ENCODE measurements at regions not wholly inside any gene's neighbourhood (a gene's known extent, or its start where the extent isn't known, plus 50 kb on each side); places are given as distances from the start of the nearest gene placed in this dataset.
"Not testable (repeated sequence)": the region's sequence is repeated elsewhere in the genome, so short reads cannot be mapped to it uniquely, and the experiment has no call there.

- not testable (repeated sequence) for DNase-seq (ENCODE audit: low spot score)
Observed at GRCh38 chr16:29108625-29109169, 123.8 kb downstream of the LAT start.

GRCh38 chr16:29107299-29107698 is 122.4 kb downstream of the LAT start:
- DNase-seq (ENCODE audit: low spot score): no peak

GRCh38 chr16:29106259-29106908 is 121.5 kb downstream of the LAT start:
- DNase-seq (ENCODE audit: low spot score): not testable (repeated sequence)

GRCh38 chr16:29104600-29104999 is 119.7 kb downstream of the LAT start:
- not testable (repeated sequence) for DNase-seq (ENCODE audit: low spot score)

GRCh38 chr16:29097965-29098364 is 113.1 kb downstream of the LAT start:
- not testable (repeated sequence) for DNase-seq (ENCODE audit: low spot score)

GRCh38 chr16:29094729-29095624 is 110.1 kb downstream of the LAT start:
- DNase-seq (ENCODE audit: low spot score): not testable (repeated sequence)

- DNase-seq (ENCODE audit: low spot score): not testable (repeated sequence)
Observed at GRCh38 chr16:29094325-29094724, 109.5 kb downstream of the LAT start.

- not testable (repeated sequence) for DNase-seq (ENCODE audit: low spot score)
Observed at GRCh38 chr16:29089679-29090078, 104.8 kb downstream of the LAT start.

GRCh38 chr16:29087673-29088072 is 102.8 kb downstream of the LAT start:
- DNase-seq (ENCODE audit: low spot score): not testable (repeated sequence)

- peak; percentile 39 for DNase-seq (ENCODE audit: low spot score)
Observed at GRCh38 chr16:29081829-29082639, 97.2 kb downstream of the LAT start.

- DNase-seq (ENCODE audit: low spot score): not testable (repeated sequence)
Observed at GRCh38 chr16:29074554-29075402, 89.9 kb downstream of the LAT start.

GRCh38 chr16:29062235-29062634 is 77.4 kb downstream of the LAT start:
- DNase-seq (ENCODE audit: low spot score): not testable (repeated sequence)

GRCh38 chr16:29061467-29061921 is 76.6 kb downstream of the LAT start:
- DNase-seq (ENCODE audit: low spot score): not testable (repeated sequence)

GRCh38 chr16:29060022-29060810 is 75.4 kb downstream of the LAT start:
- DNase-seq (ENCODE audit: low spot score): not testable (repeated sequence)

GRCh38 chr16:29059575-29059974 is 74.7 kb downstream of the LAT start:
- DNase-seq (ENCODE audit: low spot score): not testable (repeated sequence)

Data from kidney tubule cell (primary cell).